Fibroblast of villous mesenchyme (primary cell): ENCODE measurements at regions not wholly inside any gene's neighbourhood (a gene's known extent, or its start where the extent isn't known, plus 50 kb on each side); places are given as distances from the start of the nearest gene placed in this dataset.
"Not testable (repeated sequence)": the region's sequence is repeated elsewhere in the genome, so short reads cannot be mapped to it uniquely, and the experiment has no call there.

Experiments
- DNase-seq: peaks from one replicate; pipeline ENCODE4 v3.0.0-alpha.2; 2010; ENCODE audit warnings: low read depth
- H3K4me3 ChIP-seq: 2 replicates; pipeline ENCODE4 v1.5.1; 2011; ENCODE audit warnings: low read depth, mild to moderate bottlenecking, low read length
- CTCF ChIP-seq: IDR thresholded peaks from 2 replicates; pipeline ENCODE4 v1.5.1; 2012; ENCODE audit warnings: low read depth, mild to moderate bottlenecking, low read length; ENCODE audit not compliant: insufficient read depth

- TF ChIP-seq CTCF = no peak
- no peak for DNase-seq
- no peak overlapping the region for H3K4me3 ChIP-seq
These were observed 473.1 kb downstream of the PTH2R start for GRCh38 chr2:208879666-208880065.

- DNase-seq = no peak
- H3K4me3 ChIP-seq = no peak overlapping the region
- TF ChIP-seq CTCF = no peak
These were observed 473.6 kb downstream of the PTH2R start for GRCh38 chr2:208880171-208880570.

GRCh38 chr2:208890486-208890885 is 483.9 kb downstream of the PTH2R start:
- no peak for DNase-seq
- TF ChIP-seq CTCF = no peak
- no peak overlapping the region for H3K4me3 ChIP-seq

DNA sequence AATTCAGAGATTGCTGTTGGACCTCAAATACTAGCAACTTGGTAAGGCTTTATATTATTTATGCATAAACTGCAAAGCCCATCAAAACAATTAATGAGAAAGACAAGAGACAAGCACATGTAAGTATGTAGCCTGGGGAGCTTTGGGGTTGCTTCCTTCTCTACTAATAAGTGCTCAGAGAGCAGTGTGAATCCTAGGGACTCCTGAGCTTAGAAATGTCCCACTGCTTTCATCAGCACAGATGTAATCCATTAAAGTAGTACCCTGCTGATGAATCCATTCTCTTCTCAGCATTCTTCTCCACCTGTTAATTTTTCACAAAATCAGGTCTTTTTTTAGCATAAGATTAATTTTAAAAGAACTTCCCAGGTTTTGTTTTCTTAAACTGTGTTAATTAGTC is 485.6 kb downstream of the PTH2R start:
- no peak for TF ChIP-seq CTCF
- no peak overlapping the region for H3K4me3 ChIP-seq
- no peak for DNase-seq

DNA sequence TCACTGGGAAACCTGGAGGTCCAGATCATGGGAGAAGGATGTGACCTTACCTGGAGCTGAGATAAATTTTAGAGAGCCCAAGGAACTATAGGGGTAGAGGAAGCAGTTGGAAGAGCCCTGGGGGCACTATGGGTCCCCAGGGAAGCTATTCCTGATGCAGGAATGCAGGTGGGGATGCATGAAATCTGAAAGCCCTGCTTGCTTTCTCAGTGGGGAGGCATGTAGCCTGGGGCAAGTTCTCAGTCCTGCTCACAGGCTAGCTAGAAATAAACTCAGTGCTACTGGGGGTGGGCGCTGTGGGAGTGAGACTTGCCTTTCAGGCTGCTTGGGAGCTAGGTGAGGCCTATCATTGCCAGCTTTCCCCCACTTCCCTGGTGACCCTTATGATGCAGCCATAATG is 499.7 kb downstream of the PTH2R start:
- TF ChIP-seq CTCF = no peak
- H3K4me3 ChIP-seq = no peak overlapping the region
- no peak for DNase-seq

GRCh38 chr2:208915401-208915800 is 508.4 kb upstream of the MAP2 start:
- H3K4me3 ChIP-seq = no peak overlapping the region
- TF ChIP-seq CTCF = no peak
- DNase-seq = no peak

- DNase-seq = no peak
- no peak for TF ChIP-seq CTCF
- no peak overlapping the region for H3K4me3 ChIP-seq
These were observed 507.0 kb upstream of the MAP2 start for GRCh38 chr2:208916881-208917280.

DNA sequence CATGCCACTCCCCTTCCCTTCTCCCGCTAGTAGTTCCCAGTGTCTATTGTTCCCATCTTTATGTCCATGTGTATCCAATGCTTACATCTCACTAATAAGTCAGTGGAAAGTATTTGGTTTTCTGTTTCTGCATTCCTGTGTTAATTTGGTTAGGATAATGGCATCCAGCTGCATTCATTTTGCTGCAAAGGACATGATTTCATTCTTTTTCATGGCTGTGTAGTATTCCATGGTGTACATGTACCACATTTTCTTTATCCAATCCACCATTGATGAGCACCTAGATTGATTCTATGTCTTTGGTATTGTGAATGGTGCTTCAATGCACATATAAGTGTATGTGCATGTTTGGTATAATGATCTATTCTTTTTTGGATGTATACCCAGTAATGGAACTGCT is 502.5 kb upstream of the MAP2 start:
- not testable (repeated sequence) for H3K4me3 ChIP-seq, DNase-seq
